ENCODE measurements at regions not wholly inside any gene's neighbourhood (a gene's known extent, or its start where the extent isn't known, plus 50 kb on each side); places are given as distances from the start of the nearest gene placed in this dataset.

DNA sequence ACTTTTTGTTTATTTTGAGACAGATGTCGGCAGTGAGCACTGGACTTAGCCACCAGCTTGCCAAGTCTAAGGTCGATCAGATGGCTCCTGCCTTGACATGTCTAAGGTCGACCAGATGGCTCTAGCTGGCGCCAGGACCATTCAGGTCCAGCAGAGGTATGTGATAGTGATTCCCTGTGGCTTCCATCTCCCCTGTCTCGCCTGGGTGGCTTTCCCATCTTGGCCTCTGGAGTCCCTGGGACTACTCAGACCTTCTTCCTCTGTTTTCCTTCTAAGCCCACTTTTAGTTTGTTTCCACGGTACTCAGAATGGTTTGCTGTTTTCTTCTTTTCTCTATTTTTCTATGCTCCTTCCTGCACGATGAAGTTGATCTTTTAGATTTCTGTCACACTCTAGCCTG lies 1435.7 kb downstream of the UQCRFS1 start:
- Histone ChIP-seq H3K9ac (ENCODE audit: control insufficient read depth, insufficient read depth, low read length) (no peak overlapping the region), H4K20me1 (ENCODE audit: control insufficient read depth, insufficient read depth) (no peaks in the 10 kb centered on the region), H3K79me2 (ENCODE audit: control insufficient read depth, insufficient read depth, low read length) (no peaks in the 10 kb centered on the region), H3K4me1 (ENCODE audit: control insufficient read depth, insufficient read depth, low read length) (no peaks in the 10 kb centered on the region), H3K36me3 (ENCODE audit: control insufficient read depth in 2 of 2, insufficient read depth in 2 of 2, low read length in 1 of 2) (no peaks in the 10 kb centered on the region), H2AFZ (ENCODE audit: control insufficient read depth, low read depth, low read length) (no peak overlapping the region), H3K27me3 (replicated peaks in 1 of 2; ENCODE audit: control insufficient read depth in 2 of 2, insufficient read depth in 2 of 2, low read length in 1 of 2) (no peaks in the 10 kb centered on the region), H3K9me3 (replicated peaks; ENCODE audit: control insufficient read depth, insufficient read depth, low read length) (peaks cover 3% of the 10 kb centered on the region; the same call in 2 of the 3 replicates), H3K27ac (ENCODE audit: control insufficient read depth, insufficient read depth) (no peak overlapping the region), H3K4me2 (ENCODE audit: control insufficient read depth, insufficient read depth) (no peak overlapping the region), H3K4me3 (no peak overlapping the region)
- RAD21 ChIA-PET (ENCODE audit: unreplicated experiment) = no interaction called here
- in situ Hi-C loops (cut with MboI) (loop anchor here (25.0 kb wide), 1 partner anchor 1435 kb away; the partner anchor contains the start of gene UQCRFS1), intact Hi-C loops (cut with micrococcal nuclease; ENCODE audit: unreplicated experiment) (no loop called here)
- TF ChIP-seq, protein P1, sequence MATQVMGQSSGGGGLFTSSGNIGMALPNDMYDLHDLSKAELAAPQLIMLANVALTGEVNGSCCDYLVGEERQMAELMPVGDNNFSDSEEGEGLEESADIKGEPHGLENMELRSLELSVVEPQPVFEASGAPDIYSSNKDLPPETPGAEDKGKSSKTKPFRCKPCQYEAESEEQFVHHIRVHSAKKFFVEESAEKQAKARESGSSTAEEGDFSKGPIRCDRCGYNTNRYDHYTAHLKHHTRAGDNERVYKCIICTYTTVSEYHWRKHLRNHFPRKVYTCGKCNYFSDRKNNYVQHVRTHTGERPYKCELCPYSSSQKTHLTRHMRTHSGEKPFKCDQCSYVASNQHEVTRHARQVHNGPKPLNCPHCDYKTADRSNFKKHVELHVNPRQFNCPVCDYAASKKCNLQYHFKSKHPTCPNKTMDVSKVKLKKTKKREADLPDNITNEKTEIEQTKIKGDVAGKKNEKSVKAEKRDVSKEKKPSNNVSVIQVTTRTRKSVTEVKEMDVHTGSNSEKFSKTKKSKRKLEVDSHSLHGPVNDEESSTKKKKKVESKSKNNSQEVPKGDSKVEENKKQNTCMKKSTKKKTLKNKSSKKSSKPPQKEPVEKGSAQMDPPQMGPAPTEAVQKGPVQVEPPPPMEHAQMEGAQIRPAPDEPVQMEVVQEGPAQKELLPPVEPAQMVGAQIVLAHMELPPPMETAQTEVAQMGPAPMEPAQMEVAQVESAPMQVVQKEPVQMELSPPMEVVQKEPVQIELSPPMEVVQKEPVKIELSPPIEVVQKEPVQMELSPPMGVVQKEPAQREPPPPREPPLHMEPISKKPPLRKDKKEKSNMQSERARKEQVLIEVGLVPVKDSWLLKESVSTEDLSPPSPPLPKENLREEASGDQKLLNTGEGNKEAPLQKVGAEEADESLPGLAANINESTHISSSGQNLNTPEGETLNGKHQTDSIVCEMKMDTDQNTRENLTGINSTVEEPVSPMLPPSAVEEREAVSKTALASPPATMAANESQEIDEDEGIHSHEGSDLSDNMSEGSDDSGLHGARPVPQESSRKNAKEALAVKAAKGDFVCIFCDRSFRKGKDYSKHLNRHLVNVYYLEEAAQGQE (IDR thresholded peaks at IDR 0.05; ENCODE audit: low read depth, low read length) = no peak
- TF ChIP-seq E2F8 (IDR thresholded peaks at IDR 0.05; ENCODE audit: low read depth, partially characterized antibody) = no peak
- no peak for TF ChIP-seq RAD51 (IDR thresholded peaks at IDR 0.05)
- no peak for TF ChIP-seq PML (IDR thresholded peaks at IDR 0.05; ENCODE audit: low read length)
- no peak for TF ChIP-seq RB1 (IDR thresholded peaks at IDR 0.05; ENCODE audit: borderline replicate concordance)
- no peak for TF ChIP-seq EZH2 (IDR thresholded peaks at IDR 0.05; ENCODE audit: borderline replicate concordance, control insufficient read depth, low read depth, low read length)
- POLR2A ChIA-PET = no interaction called here
- FAIRE-seq (no peak), DNase-seq (ENCODE audit: low read depth, low spot score) (no peak), ATAC-seq (no peak)
- WGBS (ENCODE audit: insufficient coverage, insufficient replicate concordance, low lambda C conversion rate, missing lambda C conversion rate) = 99% methylated on average over 7 of the region's 7 CpGs
- SMC1A ChIA-PET (ENCODE audit: uncharacterized antibody, unreplicated experiment) = no interaction called here
- BruUV-seq (replicated peaks) = TSS peak; percentile 16
- CTCF ChIA-PET = interaction anchor here (1.0 kb wide), 1 partner anchor 16 kb away, joined by 3 read pairs; no protein-coding TSS in a partner anchor
